Spinal cord (tissue), 9 donors: ENCODE measurements at regions not wholly inside any gene's neighbourhood (a gene's known extent, or its start where the extent isn't known, plus 50 kb on each side); places are given as distances from the start of the nearest gene placed in this dataset.

Source experiments
- DNase-seq, 6 donors: peaks; one replicate each; pipeline versions ENCODE4 v3.0.0 to v3.0.0-alpha.2; 2013 to 2015; ENCODE audit warnings: low spot score in 6 of 6, low read depth in 4 of 6
- H3K27ac ChIP-seq: one replicate; pipeline ENCODE4 v1.5.1; 2013; ENCODE audit warnings: low read depth, low read length, control low read depth
- H3K27me3 ChIP-seq: one replicate; pipeline ENCODE4 v1.6.1; 2013; ENCODE audit warnings: low read length; ENCODE audit not compliant: control insufficient read depth, insufficient read depth
- H3K36me3 ChIP-seq: one replicate; pipeline ENCODE4 v1.6.1; 2013; ENCODE audit warnings: low read length; ENCODE audit not compliant: control insufficient read depth, insufficient read depth
- H3K4me1 ChIP-seq: one replicate; pipeline ENCODE4 v1.6.1; 2013; ENCODE audit warnings: low read length; ENCODE audit not compliant: control insufficient read depth, insufficient read depth
- H3K4me3 ChIP-seq: one replicate; pipeline ENCODE4 v1.5.1; 2013; ENCODE audit warnings: low read depth, low read length, control low read depth
- H3K9me3 ChIP-seq: one replicate; pipeline ENCODE4 v1.6.1; 2013; ENCODE audit warnings: low read length; ENCODE audit not compliant: control insufficient read depth, insufficient read depth
- WGBS: methylation state at CpG from one replicate; pipeline ENCODE4 v1.1.5; 2013; ENCODE audit warnings: missing lambda C conversion rate; ENCODE audit not compliant: insufficient coverage; 5-methylcytosine and 5-hydroxymethylcytosine counted together
- donor health status: healthy.

DNA sequence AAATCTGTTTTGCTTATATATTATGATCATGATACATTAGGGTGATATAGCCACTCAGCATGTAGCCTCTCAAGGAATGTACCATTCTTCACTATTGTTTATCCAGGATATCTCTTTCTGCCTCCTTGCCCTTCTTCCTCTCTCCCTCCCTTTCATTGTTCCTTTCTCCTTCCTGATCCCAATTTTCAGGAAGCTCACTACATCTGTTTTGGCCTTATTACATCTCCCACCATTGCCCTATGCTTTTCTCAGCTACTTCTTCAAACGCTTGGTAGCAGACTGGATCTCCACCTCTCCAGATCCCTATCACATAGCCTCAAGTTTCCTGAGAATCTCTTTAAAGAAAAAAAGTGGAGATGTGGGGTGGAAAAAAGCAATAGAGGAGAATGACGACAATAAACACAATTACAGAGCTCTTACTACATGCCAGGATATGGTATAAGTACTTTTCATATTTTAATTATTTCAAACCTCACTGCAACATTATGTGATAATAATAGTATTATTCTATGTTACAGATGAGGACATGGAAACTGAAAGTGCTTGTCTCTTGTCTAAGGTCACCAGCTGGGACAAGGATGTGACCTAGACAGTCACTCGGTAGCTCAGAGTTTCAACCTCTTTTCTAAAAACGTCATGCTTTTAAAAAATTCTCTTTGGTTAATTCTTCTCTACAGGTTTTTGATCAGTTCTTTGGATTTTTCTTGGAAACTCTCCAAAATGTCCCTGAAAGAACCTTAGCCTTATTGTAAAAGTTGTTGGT is 959.1 kb downstream of the CDH11 start:
- Histone ChIP-seq H3K4me1 (no peaks in the 10 kb centered on the region), H3K36me3 (no peaks in the 10 kb centered on the region), H3K27ac (no peak overlapping the region), H3K4me3 (no peak overlapping the region), H3K27me3 (no peaks in the 10 kb centered on the region), H3K9me3 (no peaks in the 10 kb centered on the region)
- no CpG with 5 or more reads among the region's 4 CpGs for WGBS
- no peak for DNase-seq

DNA sequence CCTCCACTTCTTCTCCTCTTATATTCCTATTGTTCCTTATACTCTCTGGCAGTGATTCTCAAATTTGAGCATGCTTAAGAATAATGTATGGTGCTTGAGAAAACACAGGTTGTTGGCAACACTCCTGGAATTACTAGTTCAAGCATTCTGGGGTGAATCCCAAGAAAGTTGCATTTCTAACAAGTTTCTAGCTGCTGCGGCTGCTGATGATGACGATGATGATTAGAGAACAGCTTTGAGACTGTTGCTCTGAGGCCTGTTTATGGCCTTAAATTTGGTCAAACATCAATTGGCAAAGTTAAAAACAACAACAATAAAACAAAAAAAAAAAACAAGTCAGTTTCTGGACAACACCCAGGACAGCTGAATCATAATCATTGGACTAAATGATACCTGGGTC is 961.9 kb downstream of the CDH11 start:
- no peak for DNase-seq
- H3K9me3 ChIP-seq, result no peaks in the 10 kb centered on the region
- no peaks in the 10 kb centered on the region for H3K4me1 ChIP-seq
- no peak overlapping the region for H3K27ac ChIP-seq
- H3K4me3 ChIP-seq, result no peak overlapping the region
- no peaks in the 10 kb centered on the region for H3K36me3 ChIP-seq
- no CpG with 5 or more reads among the region's 2 CpGs for WGBS
- no peaks in the 10 kb centered on the region for H3K27me3 ChIP-seq

DNA sequence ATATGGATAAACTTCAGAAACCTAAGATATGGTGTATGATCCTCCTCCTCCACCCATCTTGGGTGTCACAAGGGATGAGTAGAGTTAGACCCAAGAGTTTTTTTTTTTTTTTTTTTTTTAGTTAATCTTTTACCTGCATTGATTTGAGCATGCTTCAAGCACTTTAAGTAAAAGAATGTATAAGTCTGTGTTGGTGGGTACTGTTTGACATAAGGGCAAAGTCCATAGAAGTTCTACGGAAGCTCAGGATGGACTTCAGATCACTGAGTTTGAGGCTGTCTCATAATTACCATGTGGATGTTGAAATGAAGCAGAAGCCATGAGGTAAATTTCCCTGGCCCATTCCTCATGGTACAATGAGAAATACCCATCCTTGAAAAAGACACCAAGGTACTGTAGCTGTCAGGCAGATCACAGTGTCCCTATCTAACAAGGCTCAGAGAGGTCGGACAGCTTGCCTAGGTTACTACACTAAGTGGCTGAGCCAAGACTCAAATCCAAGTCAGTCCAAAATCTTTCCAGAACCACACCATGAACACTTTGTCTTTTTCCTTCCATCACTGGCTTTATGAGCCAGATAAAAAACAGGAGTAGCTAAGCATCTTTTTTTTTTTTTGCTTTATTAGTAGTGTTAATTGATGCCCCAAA is 962.8 kb downstream of the CDH11 start:
- Histone ChIP-seq H3K36me3 (no peaks in the 10 kb centered on the region), H3K4me3 (no peak overlapping the region), H3K9me3 (no peaks in the 10 kb centered on the region), H3K4me1 (no peaks in the 10 kb centered on the region), H3K27me3 (no peaks in the 10 kb centered on the region), H3K27ac (no peak overlapping the region)
- WGBS, result 100% methylated on average over 2 of the region's 2 CpGs
- no peak for DNase-seq

DNA sequence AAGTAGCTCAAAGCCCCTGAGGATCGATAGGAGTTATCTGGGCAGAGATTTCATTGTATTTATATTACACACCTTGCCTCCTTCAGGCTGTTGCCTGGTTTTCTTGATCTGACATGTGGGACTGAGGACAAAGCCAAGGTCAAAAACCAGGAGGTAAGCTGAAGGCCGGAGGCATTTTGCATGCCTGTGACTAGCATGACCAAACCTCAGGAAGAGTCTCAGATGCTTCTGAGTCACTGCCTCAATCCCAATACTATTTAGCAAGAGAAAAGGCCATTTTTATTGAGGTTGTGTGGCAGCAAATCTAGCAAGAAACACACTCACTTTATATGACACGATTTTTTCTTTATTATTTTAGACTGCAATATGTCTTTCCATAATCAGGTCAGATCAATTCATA is 968.1 kb downstream of the CDH11 start:
- Histone ChIP-seq H3K27ac (no peak overlapping the region), H3K36me3 (no peaks in the 10 kb centered on the region), H3K4me1 (no peaks in the 10 kb centered on the region), H3K4me3 (no peak overlapping the region), H3K27me3 (no peaks in the 10 kb centered on the region), H3K9me3 (no peaks in the 10 kb centered on the region)
- WGBS, result no CpG with 5 or more reads among the region's 3 CpGs
- no peak for DNase-seq

DNA sequence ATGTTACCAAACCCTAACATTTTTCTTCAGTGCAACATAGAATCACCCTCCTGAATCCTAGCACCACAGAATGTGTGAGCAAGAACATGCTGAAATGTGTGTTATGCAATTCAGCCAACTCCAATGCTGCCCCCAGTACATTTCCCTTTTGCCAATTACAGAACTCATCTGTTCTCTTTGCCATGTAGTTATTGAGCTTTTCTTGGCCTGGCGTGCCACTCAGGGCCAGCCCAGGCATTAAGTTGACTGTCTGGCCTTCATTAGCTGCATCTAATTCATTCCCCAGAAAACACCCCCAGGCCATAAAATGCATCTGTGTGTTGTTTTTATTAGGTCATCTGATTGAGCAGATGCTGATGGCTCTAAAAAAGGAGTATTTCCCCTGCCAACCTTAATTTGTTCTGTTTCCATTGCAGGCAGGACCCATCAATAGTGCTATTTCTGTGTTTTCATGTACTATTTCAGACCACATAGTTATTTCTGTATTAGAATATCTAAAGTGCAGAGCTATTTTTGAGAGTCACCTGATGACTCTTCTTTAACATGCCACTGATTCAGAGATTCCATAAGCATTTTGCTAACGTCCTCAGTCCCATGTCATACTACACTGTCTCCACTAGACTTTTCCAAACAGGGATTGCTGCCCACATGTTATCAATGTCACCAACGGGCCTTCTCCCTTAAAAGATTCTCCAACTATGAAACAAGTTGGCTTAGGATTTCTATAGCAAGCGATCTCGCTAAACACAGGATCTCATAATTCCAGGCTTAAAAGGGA is 969.7 kb downstream of the CDH11 start:
- Histone ChIP-seq H3K27ac (no peak overlapping the region), H3K9me3 (no peaks in the 10 kb centered on the region), H3K4me3 (no peak overlapping the region), H3K36me3 (no peaks in the 10 kb centered on the region), H3K27me3 (no peaks in the 10 kb centered on the region), H3K4me1 (no peaks in the 10 kb centered on the region)
- DNase-seq, result peak in 2 of 6 donors; percentile 71 to 82
- 76% methylated on average over 5 of the region's 5 CpGs for WGBS

DNA sequence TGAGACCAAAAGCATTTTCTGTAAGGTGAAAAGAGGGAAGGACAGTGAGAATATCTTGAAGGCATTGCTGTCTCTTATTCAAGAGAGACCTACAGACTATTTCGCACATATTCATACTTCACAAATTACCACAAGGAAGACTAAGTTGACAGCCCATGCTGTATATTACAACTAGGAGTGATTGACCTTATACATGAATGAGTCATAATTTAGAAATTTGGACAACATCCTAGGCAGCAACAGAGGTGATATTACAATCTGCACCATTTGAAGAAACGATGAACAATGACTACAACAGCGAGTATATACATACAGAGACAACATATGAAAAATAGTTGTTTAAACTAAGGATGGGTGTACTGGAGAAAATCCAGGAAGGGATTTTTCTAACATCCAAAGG is 971.7 kb downstream of the CDH11 start:
- no peak overlapping the region for H3K4me3 ChIP-seq
- DNase-seq, result no peak
- WGBS, result no CpG with 5 or more reads among the region's 3 CpGs
- no peaks in the 10 kb centered on the region for H3K9me3 ChIP-seq
- H3K36me3 ChIP-seq, result no peaks in the 10 kb centered on the region
- no peak overlapping the region for H3K27ac ChIP-seq
- H3K27me3 ChIP-seq, result no peaks in the 10 kb centered on the region
- no peaks in the 10 kb centered on the region for H3K4me1 ChIP-seq

DNA sequence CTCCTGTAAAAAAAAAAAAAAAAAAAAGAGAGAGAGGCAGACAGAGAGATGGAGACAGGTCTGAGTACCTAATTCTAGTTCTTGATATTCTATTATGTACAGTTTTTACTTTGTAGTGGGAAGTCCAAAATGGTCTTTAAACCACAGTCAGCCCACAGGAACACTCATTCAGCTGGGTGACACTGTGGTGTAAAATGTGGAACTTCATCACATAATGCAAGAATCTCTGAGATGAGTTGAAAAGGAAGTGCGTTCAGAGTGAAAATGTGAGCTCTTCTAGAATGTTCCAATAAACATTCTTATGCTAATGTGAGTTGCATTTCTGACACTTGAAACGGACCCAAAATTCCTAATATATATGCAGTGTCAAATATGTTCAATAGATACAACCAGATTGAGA is 972.1 kb downstream of the CDH11 start:
- Histone ChIP-seq H3K4me3 (no peak overlapping the region), H3K27me3 (no peaks in the 10 kb centered on the region), H3K9me3 (no peaks in the 10 kb centered on the region), H3K4me1 (no peaks in the 10 kb centered on the region), H3K36me3 (no peaks in the 10 kb centered on the region), H3K27ac (no peak overlapping the region)
- DNase-seq, result no peak
- no CpG with 5 or more reads among the region's 2 CpGs for WGBS

DNA sequence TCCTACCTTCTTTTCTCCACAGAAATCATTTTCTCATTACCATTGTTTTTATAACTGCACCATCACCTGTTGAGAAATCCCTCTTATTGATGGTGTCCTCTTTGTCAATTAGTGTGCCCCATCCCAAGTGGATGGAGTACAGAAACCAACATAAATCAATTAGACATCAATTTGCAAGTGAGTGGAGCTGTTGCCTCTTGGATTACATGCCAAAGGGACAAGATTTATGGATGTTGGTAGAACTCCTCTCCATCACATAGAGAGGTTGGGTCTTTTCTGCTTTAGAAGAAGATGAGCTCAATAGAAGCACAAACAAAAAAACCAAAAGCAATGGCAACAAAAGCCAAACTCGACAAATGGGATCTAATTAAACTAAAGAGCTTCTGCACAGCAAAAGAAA is 973.5 kb downstream of the CDH11 start:
- no peak overlapping the region for H3K27ac ChIP-seq
- no peaks in the 10 kb centered on the region for H3K36me3 ChIP-seq
- H3K4me3 ChIP-seq, result no peak overlapping the region
- no peak for DNase-seq
- H3K9me3 ChIP-seq, result no peaks in the 10 kb centered on the region
- H3K4me1 ChIP-seq, result no peaks in the 10 kb centered on the region
- no peaks in the 10 kb centered on the region for H3K27me3 ChIP-seq
- WGBS, result no CpG with 5 or more reads among the region's 1 CpG

DNA sequence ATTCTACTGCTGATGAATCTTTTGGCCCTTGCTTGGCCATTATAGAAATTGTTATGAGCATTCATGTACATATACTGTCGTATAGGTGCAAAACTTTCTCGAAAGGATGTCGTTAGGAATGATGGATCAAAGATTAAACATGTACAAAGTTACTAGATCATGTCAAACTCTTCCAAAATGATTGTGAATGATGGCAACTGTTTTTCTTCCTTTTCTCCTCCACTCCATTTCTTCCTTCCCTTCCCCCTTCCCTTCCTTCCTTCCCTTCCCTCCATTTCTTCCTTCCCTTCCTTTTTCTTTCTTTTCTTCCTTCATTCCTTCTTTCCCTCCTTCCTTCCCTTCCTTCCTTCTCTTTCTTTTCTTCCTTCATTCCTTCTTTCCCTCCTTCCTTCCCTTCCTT is 973.9 kb downstream of the CDH11 start:
- no peak overlapping the region for H3K27ac ChIP-seq
- no peaks in the 10 kb centered on the region for H3K4me1 ChIP-seq
- H3K9me3 ChIP-seq, result no peaks in the 10 kb centered on the region
- no peaks in the 10 kb centered on the region for H3K27me3 ChIP-seq
- H3K4me3 ChIP-seq, result no peak overlapping the region
- WGBS, result no CpG with 5 or more reads among the region's 3 CpGs
- no peaks in the 10 kb centered on the region for H3K36me3 ChIP-seq
- no peak for DNase-seq
